HG03159 (cell line): ENCODE measurements at regions not wholly inside any gene's neighbourhood (a gene's known extent, or its start where the extent isn't known, plus 50 kb on each side); places are given as distances from the start of the nearest gene placed in this dataset.
"Not testable (repeated sequence)": the region's sequence is repeated elsewhere in the genome, so short reads cannot be mapped to it uniquely, and the experiment has no call there.

Experiments used
- ATAC-seq: cut with Tn5 transposase; IDR thresholded peaks from one replicate; pipeline ENCODE4 v1.9.1; 2021; ENCODE audit warnings: mild to moderate bottlenecking, moderate library complexity; ENCODE audit not compliant: unreplicated experiment

GRCh38 chr2:16395601-16396000, 270.0 kb downstream of the CYRIA start:
- no peak for ATAC-seq

- no peak for ATAC-seq
These were observed 270.6 kb downstream of the CYRIA start for GRCh38 chr2:16394986-16395550.

GRCh38 chr2:16394072-16394985, 271.3 kb downstream of the CYRIA start:
- no peak for ATAC-seq

GRCh38 chr2:16393500-16394071, 272.0 kb downstream of the CYRIA start:
- no peak for ATAC-seq

GRCh38 chr2:16392647-16393499, 272.8 kb downstream of the CYRIA start:
- ATAC-seq: no peak

- ATAC-seq: no peak
These were observed 273.6 kb downstream of the CYRIA start for GRCh38 chr2:16391986-16392385.

GRCh38 chr2:16390561-16390960, 275.1 kb downstream of the CYRIA start:
- ATAC-seq: no peak

- ATAC-seq: no peak
These were observed 276.0 kb downstream of the CYRIA start for GRCh38 chr2:16389611-16390010.

- not testable (repeated sequence) for ATAC-seq
These were observed 277.3 kb downstream of the CYRIA start for GRCh38 chr2:16388199-16388830.

- ATAC-seq: no peak
These were observed 278.1 kb downstream of the CYRIA start for GRCh38 chr2:16387461-16387984.

- no peak for ATAC-seq
These were observed 279.2 kb downstream of the CYRIA start for GRCh38 chr2:16386431-16386830.

GRCh38 chr2:16386031-16386430, 279.6 kb downstream of the CYRIA start:
- ATAC-seq: no peak

- ATAC-seq: no peak
These were observed 280.3 kb downstream of the CYRIA start for GRCh38 chr2:16385341-16385740.

GRCh38 chr2:16383411-16383810, 282.2 kb downstream of the CYRIA start:
- no peak for ATAC-seq

- no peak for ATAC-seq
These were observed 283.2 kb downstream of the CYRIA start for GRCh38 chr2:16382451-16382850.

- ATAC-seq: no peak
These were observed 284.1 kb downstream of the CYRIA start for GRCh38 chr2:16381511-16381910.

GRCh38 chr2:16379901-16380300, 285.7 kb downstream of the CYRIA start:
- ATAC-seq: not testable (repeated sequence)

- ATAC-seq: not testable (repeated sequence)
These were observed 286.6 kb downstream of the CYRIA start for GRCh38 chr2:16379061-16379460.

GRCh38 chr2:16378031-16378430, 287.6 kb downstream of the CYRIA start:
- no peak for ATAC-seq

- ATAC-seq: no peak
These were observed 289.7 kb downstream of the CYRIA start for GRCh38 chr2:16375981-16376380.
